Keratinocyte (primary cell): ENCODE measurements at regions not wholly inside any gene's neighbourhood (a gene's known extent, or its start where the extent isn't known, plus 50 kb on each side); places are given as distances from the start of the nearest gene placed in this dataset.

ENCODE experiments used
- DNase-seq: peaks from one replicate; pipeline ENCODE4 v3.0.0-alpha.2; 2011; ENCODE audit warnings: low read depth, missing footprints, low spot score
- FAIRE-seq: peaks from 2 replicates; lab custom pipeline; 2011; peaks lifted over from hg19 to GRCh38; lab: Jason Lieb, UNC
- H2AFZ ChIP-seq: 2 replicates; pipeline ENCODE4 v1.6.0; 2012; ENCODE audit warnings: low read length, control low read depth, inconsistent platforms; ENCODE audit not compliant: control insufficient read depth
- H3K27ac ChIP-seq: 2 replicates; pipeline ENCODE4 v1.5.1; 2011; ENCODE audit warnings: low read length; ENCODE audit not compliant: control insufficient read depth, insufficient read depth
- H3K27me3 ChIP-seq: 3 replicates; pipeline ENCODE4 v1.6.0; 2011; ENCODE audit warnings: low read length; ENCODE audit not compliant: control insufficient read depth, insufficient read depth; ENCODE audit errors: extremely low read depth
- H3K36me3 ChIP-seq, 2 experiments: 2 replicates in 1 of 2; 3 replicates in 1 of 2; pipeline ENCODE4 v1.5.1; 2011; ENCODE audit warnings: low read length in 2 of 2, mild to moderate bottlenecking in 1 of 2; ENCODE audit not compliant: control insufficient read depth in 2 of 2, insufficient read depth in 2 of 2; ENCODE audit errors: extremely low read depth in 1 of 2
- H3K4me1 ChIP-seq: 3 replicates; pipeline ENCODE4 v1.5.1; 2011; ENCODE audit warnings: low read length; ENCODE audit not compliant: control insufficient read depth, insufficient read depth; ENCODE audit errors: extremely low read depth
- H3K4me2 ChIP-seq: 3 replicates; pipeline ENCODE4 v1.6.0; 2011; ENCODE audit warnings: low read depth, low read length; ENCODE audit not compliant: control insufficient read depth, insufficient read depth; ENCODE audit errors: extremely low read depth
- H3K4me3 ChIP-seq, 3 experiments: fragments of 200-600 bp in 1 of 3; sonication (generic) in 1 of 3; 2 replicates in 2 of 3; 3 replicates in 1 of 3; pipeline ENCODE4 v1.5.1; 2011 to 2016; ENCODE audit warnings: low read length in 3 of 3, mild to moderate bottlenecking in 3 of 3, control low read depth in 2 of 3, inconsistent platforms in 1 of 3, low read depth in 1 of 3, mixed read lengths in 1 of 3, mixed run types in 1 of 3, moderate library complexity in 1 of 3; ENCODE audit not compliant: control insufficient read depth in 2 of 3, insufficient read depth in 2 of 3; ENCODE audit errors: extremely low read depth in 1 of 3
- H3K79me2 ChIP-seq: 2 replicates; pipeline ENCODE4 v1.6.0; 2012; ENCODE audit warnings: low read length; ENCODE audit not compliant: control insufficient read depth, insufficient read depth
- H3K9ac ChIP-seq: 3 replicates; pipeline ENCODE4 v1.6.0; 2011; ENCODE audit warnings: low read length; ENCODE audit not compliant: control insufficient read depth, insufficient read depth; ENCODE audit errors: extremely low read depth
- H3K9me1 ChIP-seq: 3 replicates; pipeline ENCODE4 v1.6.0; 2011; ENCODE audit warnings: low read length; ENCODE audit not compliant: control insufficient read depth, insufficient read depth; ENCODE audit errors: extremely low read depth
- H3K9me3 ChIP-seq: 2 replicates; pipeline ENCODE4 v1.5.1; 2012; ENCODE audit warnings: low read depth, low read length; ENCODE audit not compliant: control insufficient read depth
- H4K20me1 ChIP-seq: 3 replicates; pipeline ENCODE4 v1.6.0; 2011; ENCODE audit warnings: low read length; ENCODE audit not compliant: control insufficient read depth, insufficient read depth; ENCODE audit errors: extremely low read depth
- CTCF ChIP-seq, 3 experiments: IDR thresholded peaks in 1 of 3; conservative IDR thresholded peaks in 1 of 3; optimal IDR thresholded peaks in 1 of 3; 2 replicates in 2 of 3; 3 replicates in 1 of 3; pipeline versions ENCODE3 to v1.5.1; 2011; ENCODE audit warnings: low read length in 3 of 3, mild to moderate bottlenecking in 3 of 3, moderate library complexity in 2 of 3, control low read depth in 1 of 3, inconsistent platforms in 1 of 3; ENCODE audit not compliant: insufficient read depth in 2 of 3; ENCODE audit errors: extremely low read depth in 1 of 3
- EZH2 ChIP-seq: IDR thresholded peaks from one replicate; pipeline ENCODE4 v1.6.1; 2012; ENCODE audit warnings: inconsistent platforms, mild to moderate bottlenecking, low read length, moderate library complexity
- dilution Hi-C: fragments of 300-500 bp; cut with MboI; formaldehyde crosslinking; loops from one replicate; pipeline ENCODE4 v1.7.0; 2020; ENCODE audit warnings: low sequenced_read_pairs; ENCODE audit not compliant: extremely low pct_ligation_motif_present

- no peak overlapping the region for H3K9ac ChIP-seq
- TF ChIP-seq EZH2 (no peak), CTCF (optimal IDR thresholded peaks at IDR 0.05 in 1 of 3, IDR thresholded peaks at IDR 0.05 in 1 of 3, conservative IDR thresholded peaks at IDR 0.05 in 1 of 3; ENCODE audit: extremely low read depth in 1 of 3, insufficient read depth in 2 of 3, low read length in 3 of 3) (no peak)
- H3K79me2 ChIP-seq = no peaks in the 10 kb centered on the region
- H3K4me2 ChIP-seq = no peak overlapping the region
- FAIRE-seq (no peak), DNase-seq (no peak)
- H3K4me1 ChIP-seq = no peaks in the 10 kb centered on the region
- H3K4me3 ChIP-seq = no peak overlapping the region
- H2AFZ ChIP-seq = no peak overlapping the region
- H3K36me3 ChIP-seq = no peaks in the 10 kb centered on the region
- no peak overlapping the region for H3K27ac ChIP-seq
- dilution Hi-C loops = no loop called here
- no peaks in the 10 kb centered on the region for H4K20me1 ChIP-seq
- H3K9me3 ChIP-seq = no peaks in the 10 kb centered on the region
- H3K27me3 ChIP-seq = no peaks in the 10 kb centered on the region
- H3K9me1 ChIP-seq = no peaks in the 10 kb centered on the region
Observed at GRCh38 chr12:90659060-90659459, 295.9 kb downstream of the CCER1 start.

- Histone ChIP-seq H2AFZ (no peak overlapping the region), H3K79me2 (no peaks in the 10 kb centered on the region), H3K27ac (no peak overlapping the region), H3K27me3 (no peaks in the 10 kb centered on the region), H3K36me3 (no peaks in the 10 kb centered on the region), H4K20me1 (no peaks in the 10 kb centered on the region), H3K9ac (no peak overlapping the region), H3K4me1 (no peaks in the 10 kb centered on the region), H3K9me1 (no peaks in the 10 kb centered on the region), H3K4me3 (no peak overlapping the region), H3K4me2 (no peak overlapping the region), H3K9me3 (no peaks in the 10 kb centered on the region)
- TF ChIP-seq EZH2 = no peak
- no peak for TF ChIP-seq CTCF (optimal IDR thresholded peaks at IDR 0.05 in 1 of 3, IDR thresholded peaks at IDR 0.05 in 1 of 3, conservative IDR thresholded peaks at IDR 0.05 in 1 of 3; ENCODE audit: extremely low read depth in 1 of 3, insufficient read depth in 2 of 3, low read length in 3 of 3)
- DNase-seq (no peak), FAIRE-seq (peak; percentile 67)
- dilution Hi-C loops = no loop called here
Observed at GRCh38 chr12:90653040-90653439, 301.9 kb downstream of the CCER1 start.
